ENCODE measurements at regions not wholly inside any gene's neighbourhood (a gene's known extent, or its start where the extent isn't known, plus 50 kb on each side); places are given as distances from the start of the nearest gene placed in this dataset.
A peak's percentile ranks its signal among the peaks of the same experiment; 100 is the strongest.

DNA sequence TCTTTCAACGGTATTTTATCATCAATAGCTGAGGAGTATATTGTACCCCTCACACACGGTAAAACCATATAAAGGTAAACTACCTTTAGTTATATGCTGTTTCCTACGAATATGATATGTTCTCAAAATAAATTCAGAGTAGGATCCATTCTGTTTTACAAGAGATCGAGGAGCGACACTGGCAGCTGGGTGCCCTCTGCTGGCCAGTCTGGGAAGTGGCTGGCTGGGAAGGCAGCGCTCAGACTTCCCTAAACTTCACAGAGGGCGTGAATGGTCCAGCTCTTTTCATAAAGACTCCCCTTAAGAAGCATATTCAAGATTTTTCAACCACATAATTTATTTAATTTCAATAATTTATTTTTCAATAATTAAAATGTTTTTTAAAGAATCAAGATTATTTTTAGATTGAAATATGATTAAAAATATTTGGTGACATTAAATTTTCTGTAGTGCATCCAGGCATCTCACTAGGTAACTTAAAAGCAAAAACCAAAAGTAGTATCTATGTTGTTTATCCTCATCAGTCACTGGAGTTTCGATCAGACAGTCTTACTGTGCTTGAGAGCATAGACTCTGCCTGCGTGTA lies 187.5 kb upstream of the PDE10A start:
- peak in 1 of 2 donors; percentile 65 for ATAC-seq
- 16% methylated on average over 9 of the region's 9 CpGs for WGBS
- DNase-seq: peak; percentile 71 to 89 (median 88)
- H3K27me3 ChIP-seq (ENCODE audit: control insufficient read depth, insufficient read depth): no peaks in the 10 kb centered on the region
- no peak overlapping the region for H3K27ac ChIP-seq (ENCODE audit: low read length)
- H3K9me3 ChIP-seq (ENCODE audit: control insufficient read depth, low read length): no peaks in the 10 kb centered on the region
- intact Hi-C loops (cut with DNase I): loop anchor here (2.0 to 10.0 kb wide), 4 partner anchors 126 to 408 kb away; no protein-coding TSS in a partner anchor
- peaks cover 2% of the 10 kb centered on the region for H3K4me1 ChIP-seq (ENCODE audit: control insufficient read depth, insufficient read depth, low read length)
- H3K4me3 ChIP-seq (ENCODE audit: low read length): no peak overlapping the region

DNA sequence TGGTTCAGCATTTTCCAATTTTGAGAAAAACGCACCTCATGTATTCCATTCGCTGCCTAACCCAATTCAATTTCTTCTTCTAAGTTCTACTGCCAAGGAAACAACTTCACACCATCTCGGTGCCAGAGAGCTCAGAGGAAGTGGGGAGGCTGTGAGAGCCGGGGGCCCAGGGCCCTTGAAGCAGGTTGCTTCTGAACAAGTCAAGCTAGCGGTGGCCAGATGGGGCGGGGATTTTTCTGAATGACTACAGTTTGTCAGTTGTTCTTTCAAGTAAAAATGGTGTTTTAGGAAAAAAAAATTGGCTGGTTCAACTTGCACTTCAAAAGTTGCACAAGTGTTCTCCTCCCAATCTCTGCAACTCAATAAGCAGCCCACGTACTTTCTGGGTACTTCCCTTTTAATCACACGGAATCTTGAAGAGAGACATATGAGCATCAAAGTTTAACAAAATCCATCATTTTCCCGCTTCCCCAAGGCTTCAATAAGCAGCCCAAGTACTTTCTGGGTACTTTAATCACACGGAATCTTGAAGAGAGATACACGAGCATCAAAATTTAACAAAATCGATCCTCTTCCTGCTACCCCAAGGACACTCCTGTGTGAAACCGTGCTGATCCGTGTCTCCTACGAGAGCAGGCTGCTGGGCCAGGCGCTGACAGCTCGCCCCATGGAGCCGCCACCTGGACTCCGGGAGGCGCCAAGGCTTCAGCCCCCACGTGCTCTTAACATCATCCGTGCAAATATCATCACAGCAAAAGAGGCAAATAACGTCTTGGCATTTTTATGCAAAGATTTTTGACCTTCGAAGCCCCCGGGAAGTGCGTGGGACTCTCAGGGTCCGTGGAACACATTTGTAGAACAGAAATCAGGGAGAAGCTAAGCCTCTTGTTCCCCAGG lies 186.7 kb upstream of the PDE10A start:
- WGBS: 37% methylated on average over 27 of the region's 27 CpGs

DNA sequence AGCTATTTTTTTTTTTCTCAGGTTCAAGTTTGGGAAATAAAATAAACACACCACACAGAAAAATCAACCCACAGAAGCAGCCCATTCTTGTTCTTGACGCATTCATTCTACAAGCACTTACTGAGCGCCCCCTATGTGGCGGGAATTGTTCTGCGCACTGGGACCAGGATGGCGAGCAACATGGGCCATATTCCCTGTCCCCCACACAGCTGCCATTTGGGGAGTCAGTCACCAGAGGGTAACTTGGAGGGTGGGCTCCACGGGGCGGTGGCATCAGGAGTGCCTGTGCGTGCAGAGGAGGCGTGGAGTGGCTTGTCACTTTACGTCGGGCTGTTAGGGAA lies 185.0 kb upstream of the PDE10A start:
- intact Hi-C loops (cut with DNase I): loop anchor here in 3 of 4 donors (5.0 kb wide), 2 partner anchors 116 to 121 kb away; no protein-coding TSS in a partner anchor
- Histone ChIP-seq H3K27ac (ENCODE audit: low read length) (no peak overlapping the region), H3K4me1 (ENCODE audit: control insufficient read depth, insufficient read depth, low read length) (peaks cover 2% of the 10 kb centered on the region), H3K27me3 (ENCODE audit: control insufficient read depth, insufficient read depth) (no peaks in the 10 kb centered on the region), H3K9me3 (ENCODE audit: control insufficient read depth, low read length) (no peaks in the 10 kb centered on the region), H3K4me3 (ENCODE audit: low read length) (no peak overlapping the region)
- WGBS: 94% methylated on average over 11 of the region's 11 CpGs
- DNase-seq (no peak), ATAC-seq (no peak)

More for the DNA sequence above, 186.7 kb upstream of the PDE10A start:
- Histone ChIP-seq H3K4me1 (ENCODE audit: control insufficient read depth, insufficient read depth, low read length) (peaks cover 2% of the 10 kb centered on the region), H3K4me3 (ENCODE audit: low read length) (no peak overlapping the region), H3K27me3 (ENCODE audit: control insufficient read depth, insufficient read depth) (no peaks in the 10 kb centered on the region), H3K9me3 (ENCODE audit: control insufficient read depth, low read length) (no peaks in the 10 kb centered on the region), H3K27ac (ENCODE audit: low read length) (no peak overlapping the region)
- ATAC-seq (peak; percentile 28 to 51), DNase-seq (peak in 2 of 3 donors; percentile 59 to 78)
- intact Hi-C loops (cut with DNase I): loop anchor here (2.0 to 10.0 kb wide), 6 partner anchors 117 to 407 kb away; no protein-coding TSS in a partner anchor

DNA sequence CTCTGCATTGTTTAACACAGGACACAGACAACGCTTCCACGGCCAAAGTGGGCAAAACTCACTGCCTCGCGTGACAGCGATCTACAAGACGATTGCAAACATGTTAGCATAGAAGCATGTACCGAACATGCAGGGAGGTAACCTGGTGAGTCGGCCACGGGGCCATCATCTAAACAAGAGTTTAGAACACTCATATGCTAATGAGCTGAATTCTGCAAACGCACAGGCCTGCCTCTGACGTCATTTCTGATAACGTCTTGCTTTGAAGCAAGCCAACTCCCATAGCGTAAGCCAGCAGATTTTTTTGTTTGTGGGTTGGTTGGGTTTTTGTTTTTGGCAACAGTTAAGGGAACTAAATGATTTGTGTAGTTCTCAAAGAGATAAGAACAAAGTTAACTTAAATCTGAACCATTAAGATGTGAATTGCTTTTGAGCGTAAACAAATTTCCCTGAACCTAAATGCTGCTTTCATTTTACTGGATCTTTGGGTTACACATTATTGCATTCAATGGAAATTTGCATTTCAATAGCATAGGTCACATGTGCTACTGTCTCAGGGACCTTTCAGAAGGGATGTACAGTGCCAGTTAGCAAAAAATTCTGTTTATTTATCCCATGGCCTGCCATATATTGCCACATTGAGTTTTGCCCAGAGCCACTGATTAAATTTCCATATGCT lies 184.5 kb upstream of the PDE10A start:
- H3K9me3 ChIP-seq (ENCODE audit: control insufficient read depth, low read length): no peaks in the 10 kb centered on the region
- intact Hi-C loops (cut with DNase I): loop anchor here in 3 of 4 donors (5.0 kb wide), 2 partner anchors 115 to 120 kb away; no protein-coding TSS in a partner anchor
- H3K27ac ChIP-seq (ENCODE audit: low read length): no peak overlapping the region
- WGBS: 48% methylated on average over 14 of the region's 14 CpGs
- no peaks in the 10 kb centered on the region for H3K27me3 ChIP-seq (ENCODE audit: control insufficient read depth, insufficient read depth)
- H3K4me1 ChIP-seq (ENCODE audit: control insufficient read depth, insufficient read depth, low read length): peaks cover 2% of the 10 kb centered on the region
- ATAC-seq: peak; percentile 37 to 82
- no peak overlapping the region for H3K4me3 ChIP-seq (ENCODE audit: low read length)
- peak in 2 of 3 donors; percentile 53 to 66 for DNase-seq

DNA sequence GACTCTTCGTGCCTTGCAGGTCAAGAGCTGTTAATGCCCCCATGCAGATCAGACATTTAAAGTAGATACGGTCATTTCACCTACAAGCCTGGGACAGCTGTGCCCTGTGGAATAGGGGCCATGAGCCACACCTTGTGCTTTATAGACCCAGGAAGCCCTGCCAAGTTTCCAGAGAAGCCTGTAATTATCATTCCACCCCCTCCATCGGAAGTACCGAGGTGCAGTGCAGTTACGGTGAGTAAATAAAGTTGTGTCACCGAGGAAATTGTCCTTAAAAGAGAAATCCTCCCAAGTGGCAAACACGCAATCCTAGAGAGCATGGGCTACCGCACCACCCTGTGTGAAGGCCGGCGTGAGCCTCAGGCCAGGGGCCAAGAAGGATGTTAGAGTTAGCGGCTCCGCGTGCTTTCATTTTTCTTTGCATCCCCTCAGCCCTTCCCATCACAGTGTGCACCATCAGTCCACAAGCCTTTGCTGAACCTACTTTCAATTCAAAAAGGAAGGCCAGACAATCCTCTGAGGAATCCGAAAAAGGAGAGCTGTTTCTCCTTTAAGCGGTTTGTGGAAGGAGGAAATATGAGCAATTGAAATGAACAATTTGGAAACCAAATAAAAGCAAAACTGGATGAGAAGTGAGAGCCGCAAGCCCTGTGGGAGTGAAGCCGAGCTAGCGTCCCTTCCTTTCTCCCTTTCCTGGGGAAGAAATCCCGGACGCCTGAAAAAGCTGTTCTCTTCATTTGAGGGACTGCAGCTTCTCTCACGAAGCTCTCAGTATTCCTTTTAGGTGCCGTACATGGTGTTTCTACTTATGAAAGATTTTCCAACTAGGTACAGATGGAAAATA lies 183.3 kb upstream of the PDE10A start:
- Histone ChIP-seq H3K27me3 (ENCODE audit: control insufficient read depth, insufficient read depth) (no peaks in the 10 kb centered on the region), H3K9me3 (ENCODE audit: control insufficient read depth, low read length) (no peaks in the 10 kb centered on the region), H3K4me1 (ENCODE audit: control insufficient read depth, insufficient read depth, low read length) (peaks cover 2% of the 10 kb centered on the region), H3K4me3 (ENCODE audit: low read length) (peak overlapping the region; percentile 6), H3K27ac (ENCODE audit: low read length) (no peak overlapping the region)
- 59% methylated on average over 22 of the region's 22 CpGs for WGBS
- intact Hi-C loops (cut with DNase I): loop anchor here in 3 of 4 donors (5.0 kb wide), 2 partner anchors 114 to 119 kb away; no protein-coding TSS in a partner anchor
- ATAC-seq (peak in 1 of 2 donors; percentile 28), DNase-seq (no peak)

DNA sequence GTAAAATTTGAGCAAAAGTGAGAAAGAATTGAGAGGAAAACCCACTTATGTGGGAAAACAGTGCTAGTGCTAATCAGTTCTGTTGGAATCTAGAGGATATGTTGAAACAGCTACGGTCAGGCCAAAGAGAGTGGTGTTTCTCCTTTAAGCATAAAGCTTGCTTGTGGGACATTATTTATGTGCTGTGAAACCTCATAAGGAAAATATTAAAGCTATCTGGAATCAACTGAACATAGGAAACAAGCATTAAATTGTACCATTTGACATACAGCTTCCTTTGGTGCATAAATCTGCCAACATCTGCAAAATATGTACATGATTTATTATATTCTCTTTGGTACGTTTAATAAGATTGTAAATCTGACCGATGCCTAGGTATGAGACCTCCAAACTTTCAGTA lies 182.5 kb upstream of the PDE10A start:
- H3K4me3 ChIP-seq (ENCODE audit: low read length): no peak overlapping the region
- H3K27me3 ChIP-seq (ENCODE audit: control insufficient read depth, insufficient read depth): no peaks in the 10 kb centered on the region
- intact Hi-C loops (cut with DNase I): loop anchor here in 3 of 4 donors (5.0 kb wide), 2 partner anchors 113 to 118 kb away; no protein-coding TSS in a partner anchor
- DNase-seq (no peak), ATAC-seq (no peak)
- H3K27ac ChIP-seq (ENCODE audit: low read length): no peak overlapping the region
- H3K4me1 ChIP-seq (ENCODE audit: control insufficient read depth, insufficient read depth, low read length): peaks cover 2% of the 10 kb centered on the region
- no peaks in the 10 kb centered on the region for H3K9me3 ChIP-seq (ENCODE audit: control insufficient read depth, low read length)
- WGBS: 80% methylated on average over 3 of the region's 3 CpGs

DNA sequence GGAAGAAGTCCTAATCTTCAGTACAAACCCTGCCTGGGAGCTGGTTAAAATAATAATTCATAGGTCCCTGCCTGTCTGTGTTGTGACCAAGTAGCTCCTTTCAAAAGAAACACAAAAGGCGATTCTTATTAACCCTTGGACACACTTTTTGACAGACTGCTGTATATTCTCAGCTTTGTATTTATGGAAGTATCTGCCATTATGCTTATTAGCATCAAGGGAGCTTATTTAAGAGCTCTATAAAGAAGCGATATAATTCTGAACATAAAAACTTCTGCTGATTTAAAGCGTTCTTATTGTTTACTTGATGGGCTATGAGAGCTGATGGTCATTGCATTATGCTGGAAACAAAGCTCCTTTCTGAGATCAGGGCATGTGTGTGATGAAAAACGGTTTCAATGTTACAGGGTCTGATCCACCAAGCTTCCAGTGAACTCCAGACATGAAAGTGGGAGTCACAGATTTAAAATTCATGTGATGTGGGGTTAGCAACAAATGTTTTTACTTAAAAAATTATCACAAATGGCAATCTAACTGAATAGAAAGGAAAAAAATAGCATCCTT lies 181.8 kb upstream of the PDE10A start:
- ATAC-seq (no peak), DNase-seq (no peak)
- intact Hi-C loops (cut with DNase I): loop anchor here in 3 of 4 donors (5.0 kb wide), 2 partner anchors 113 to 118 kb away; no protein-coding TSS in a partner anchor
- H3K4me3 ChIP-seq (ENCODE audit: low read length): no peak overlapping the region
- no peaks in the 10 kb centered on the region for H3K9me3 ChIP-seq (ENCODE audit: control insufficient read depth, low read length)
- no peak overlapping the region for H3K27ac ChIP-seq (ENCODE audit: low read length)
- no peaks in the 10 kb centered on the region for H3K4me1 ChIP-seq (ENCODE audit: control insufficient read depth, insufficient read depth, low read length)
- 81% methylated on average over 4 of the region's 4 CpGs for WGBS
- H3K27me3 ChIP-seq (ENCODE audit: control insufficient read depth, insufficient read depth): no peaks in the 10 kb centered on the region

DNA sequence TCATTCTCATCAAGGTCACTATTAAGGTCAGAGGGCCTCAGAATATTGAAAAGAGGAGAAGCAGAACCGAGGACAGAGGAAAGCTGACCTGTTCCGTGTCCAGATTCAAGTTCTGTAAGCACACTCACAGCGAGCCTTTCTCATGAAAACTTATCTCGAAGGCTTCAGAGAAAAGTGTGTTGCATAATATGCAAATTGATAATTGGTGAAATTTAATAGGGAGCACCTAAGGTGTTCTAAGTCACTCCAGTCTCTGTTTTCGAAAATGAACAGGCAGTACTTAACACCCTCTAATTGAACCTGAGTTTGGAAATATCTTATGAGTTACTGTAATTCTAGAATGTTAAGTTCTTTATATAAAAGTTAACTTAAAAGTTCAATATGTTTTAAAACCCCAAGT lies 181.2 kb upstream of the PDE10A start:
- no peak for ATAC-seq

DNA sequence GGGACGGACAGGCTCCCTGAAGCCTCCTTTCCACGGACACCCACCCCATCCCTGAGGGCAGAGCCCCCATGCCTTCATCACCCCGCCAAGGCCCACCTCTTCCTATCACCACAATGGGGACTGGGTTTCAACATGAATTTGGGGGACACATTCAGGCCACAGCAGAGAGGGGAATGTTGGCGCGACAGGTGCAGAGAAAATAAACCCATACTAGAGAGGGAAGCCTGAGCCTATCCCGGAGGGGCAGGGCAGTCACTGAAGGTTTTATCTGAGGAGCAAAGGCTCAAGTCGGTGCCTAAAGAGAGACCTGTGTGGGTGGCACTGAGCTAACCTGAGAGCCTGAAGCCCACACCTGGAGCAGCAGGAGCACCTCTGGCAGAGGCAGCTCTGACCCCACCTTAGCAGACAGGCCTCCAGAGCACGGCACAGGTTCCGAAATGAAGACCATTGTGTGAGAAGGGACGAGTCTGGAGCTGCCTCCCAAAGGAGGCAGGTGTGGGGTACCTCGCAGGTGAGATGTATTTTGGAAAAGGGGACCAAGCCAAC lies 180.6 kb upstream of the PDE10A start:
- Histone ChIP-seq H3K27ac (ENCODE audit: low read length) (no peak overlapping the region), H3K4me3 (ENCODE audit: low read length) (no peak overlapping the region), H3K9me3 (ENCODE audit: control insufficient read depth, low read length) (no peaks in the 10 kb centered on the region), H3K4me1 (ENCODE audit: control insufficient read depth, insufficient read depth, low read length) (no peaks in the 10 kb centered on the region), H3K27me3 (ENCODE audit: control insufficient read depth, insufficient read depth) (no peaks in the 10 kb centered on the region)
- no peak for ATAC-seq
- WGBS: 90% methylated on average over 11 of the region's 11 CpGs
- no peak for DNase-seq
- intact Hi-C loops (cut with DNase I): no loop called here

More for the DNA sequence above, 181.2 kb upstream of the PDE10A start:
- intact Hi-C loops (cut with DNase I): no loop called here
- no peak for DNase-seq
- Histone ChIP-seq H3K27ac (ENCODE audit: low read length) (no peak overlapping the region), H3K4me3 (ENCODE audit: low read length) (no peak overlapping the region), H3K9me3 (ENCODE audit: control insufficient read depth, low read length) (no peaks in the 10 kb centered on the region), H3K4me1 (ENCODE audit: control insufficient read depth, insufficient read depth, low read length) (no peaks in the 10 kb centered on the region), H3K27me3 (ENCODE audit: control insufficient read depth, insufficient read depth) (no peaks in the 10 kb centered on the region)
- WGBS: 86% methylated on average over 5 of the region's 5 CpGs

DNA sequence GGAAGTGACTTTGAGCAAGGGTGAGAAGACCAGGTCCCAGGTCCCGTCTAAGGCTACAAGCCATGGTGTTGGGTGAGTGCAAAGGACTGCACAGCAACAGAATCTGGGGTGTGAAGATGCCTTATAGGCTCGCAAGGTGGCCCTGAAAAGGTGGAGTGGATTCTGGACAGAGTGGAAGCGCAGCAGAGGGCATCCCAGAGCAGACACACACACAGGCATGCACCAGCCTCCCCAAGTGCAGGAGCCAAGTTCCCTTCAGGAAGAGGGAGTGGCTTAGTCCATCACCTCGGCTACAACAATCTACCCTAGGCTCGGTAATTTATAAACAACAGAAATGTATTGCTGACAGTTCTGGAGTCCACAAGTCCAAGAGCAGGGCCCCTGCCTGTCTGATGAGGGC lies 180.1 kb upstream of the PDE10A start:
- DNase-seq (no peak), ATAC-seq (peak in 1 of 2 donors; percentile 52)
- H3K4me1 ChIP-seq (ENCODE audit: control insufficient read depth, insufficient read depth, low read length): no peaks in the 10 kb centered on the region
- H3K27ac ChIP-seq (ENCODE audit: low read length): no peak overlapping the region
- 71% methylated on average over 5 of the region's 5 CpGs for WGBS
- H3K27me3 ChIP-seq (ENCODE audit: control insufficient read depth, insufficient read depth): no peaks in the 10 kb centered on the region
- no peaks in the 10 kb centered on the region for H3K9me3 ChIP-seq (ENCODE audit: control insufficient read depth, low read length)
- no peak overlapping the region for H3K4me3 ChIP-seq (ENCODE audit: low read length)
- intact Hi-C loops (cut with DNase I): no loop called here

Data from right cardiac atrium (tissue), 5 donors.